Hematopoietic multipotent progenitor cell treated with erythropoietin and hydrocortisone succinate and interleukin-3 and kit ligand, for 4 days (in vitro differentiated cells): ENCODE measurements at regions not wholly inside any gene's neighbourhood (a gene's known extent, or its start where the extent isn't known, plus 50 kb on each side); places are given as distances from the start of the nearest gene placed in this dataset.
A peak's percentile ranks its signal among the peaks of the same experiment; 100 is the strongest.
"Not testable (repeated sequence)": the region's sequence is repeated elsewhere in the genome, so short reads cannot be mapped to it uniquely, and the experiment has no call there.

Experiments used
- DNase-seq: peaks from one replicate; pipeline ENCODE4 v3.0.0-alpha.2; 2015

DNA sequence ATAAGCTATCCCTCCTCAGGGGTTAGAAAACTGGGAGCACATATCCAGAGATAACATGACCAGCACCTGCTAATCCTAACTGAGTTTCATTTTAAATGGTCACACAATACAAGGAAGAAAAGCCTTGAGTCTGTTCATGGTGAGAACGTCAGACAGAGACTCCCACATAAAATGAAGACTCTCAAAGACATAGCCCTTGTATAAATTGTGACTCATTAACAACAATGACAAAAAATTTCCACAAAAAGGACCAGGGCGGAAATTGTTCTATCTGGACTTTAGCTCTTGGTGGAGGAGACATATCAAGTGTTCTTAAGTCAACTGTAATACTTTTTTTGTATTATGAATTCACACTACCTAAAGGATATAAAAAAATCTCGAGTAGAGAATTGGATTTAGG is 313.7 kb upstream of the DCN start:
- no peak for DNase-seq

GRCh38 chr12:91493308-91493707 is 310.7 kb upstream of the DCN start:
- no peak for DNase-seq

DNA sequence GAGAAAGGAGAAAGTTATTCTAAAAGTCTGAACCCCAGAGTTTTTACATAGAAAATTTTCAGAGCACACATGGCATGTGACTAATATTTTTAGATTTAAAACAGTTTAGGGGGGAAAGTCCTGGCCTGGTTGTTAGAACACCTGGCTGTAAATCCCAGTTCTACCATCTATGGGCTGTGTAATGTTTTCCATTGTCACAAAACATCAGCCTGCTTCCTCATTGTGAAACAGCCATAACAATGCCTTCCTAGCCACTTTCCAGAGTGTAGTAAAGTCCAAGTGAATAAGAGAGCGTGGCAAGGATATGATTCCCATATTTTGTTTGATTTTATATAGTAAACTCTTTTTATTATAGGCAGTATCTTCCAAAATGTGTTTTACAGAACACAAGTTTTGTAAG is 310.0 kb upstream of the DCN start:
- no peak for DNase-seq

GRCh38 chr12:91490667-91491311 is 308.2 kb upstream of the DCN start:
- no peak for DNase-seq

DNA sequence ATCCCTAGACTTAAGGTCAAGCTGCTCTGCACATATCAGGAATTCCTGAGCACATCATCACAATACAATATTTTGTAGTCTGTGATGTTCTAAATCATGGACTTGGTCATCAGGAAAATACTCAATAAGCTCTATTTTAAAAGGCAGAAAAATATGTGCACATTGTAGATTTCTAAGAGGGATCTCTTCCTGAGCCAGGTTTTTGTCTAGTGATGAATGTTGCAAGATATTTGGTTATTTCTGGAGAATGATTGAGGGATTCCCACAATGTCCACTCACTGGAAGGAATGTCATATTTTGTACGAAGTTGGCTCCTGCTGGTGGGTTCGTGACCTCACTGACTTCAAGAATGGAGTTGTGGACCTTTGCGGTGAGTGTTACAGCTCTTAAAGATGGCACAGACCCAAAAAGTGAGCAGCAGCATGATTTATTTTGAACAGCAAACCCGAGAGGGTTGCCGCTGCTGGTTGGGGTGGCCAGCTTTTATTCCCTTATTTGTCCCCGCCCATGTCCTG is 300.9 kb upstream of the DCN start:
- DNase-seq = no peak

- DNase-seq = no peak
Measured at GRCh38 chr12:91482231-91482630, 299.6 kb upstream of the DCN start.

DNA sequence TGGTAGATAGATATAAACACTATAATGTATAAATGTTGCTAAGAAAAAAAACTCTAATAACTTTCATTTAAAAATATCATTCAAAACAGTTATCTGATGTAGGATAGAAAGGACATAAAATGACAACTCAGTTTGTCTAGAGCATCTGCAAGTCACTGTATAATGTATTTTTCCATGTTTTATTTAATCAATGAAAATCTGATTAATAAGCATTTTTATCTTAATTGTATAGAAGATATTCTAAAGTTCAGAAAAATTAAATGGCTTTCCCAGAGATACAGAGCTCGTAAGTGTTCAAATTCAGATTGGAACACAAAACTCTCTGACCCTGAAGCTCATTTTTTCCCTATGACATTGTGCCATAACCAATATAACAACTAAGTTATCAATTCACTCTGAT is 295.9 kb upstream of the DCN start:
- no peak for DNase-seq

DNA sequence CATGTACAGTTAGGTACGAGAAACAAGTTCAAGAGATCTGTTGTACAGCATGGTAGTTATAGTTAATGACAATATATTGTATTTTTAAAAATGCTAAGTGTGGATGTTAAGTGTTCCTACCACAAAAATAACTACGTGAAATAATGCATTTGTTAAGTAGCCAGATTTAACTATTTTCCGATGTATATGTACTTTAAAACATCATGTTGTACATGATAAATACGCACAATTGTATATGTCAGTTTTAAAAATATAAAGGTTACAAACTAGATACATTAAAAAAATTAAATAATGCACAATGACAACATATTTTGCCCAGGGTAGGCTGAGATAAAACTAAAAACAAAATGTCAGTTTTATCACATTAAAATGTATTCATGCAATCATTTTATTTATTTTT is 285.1 kb upstream of the DCN start:
- no peak for DNase-seq

DNA sequence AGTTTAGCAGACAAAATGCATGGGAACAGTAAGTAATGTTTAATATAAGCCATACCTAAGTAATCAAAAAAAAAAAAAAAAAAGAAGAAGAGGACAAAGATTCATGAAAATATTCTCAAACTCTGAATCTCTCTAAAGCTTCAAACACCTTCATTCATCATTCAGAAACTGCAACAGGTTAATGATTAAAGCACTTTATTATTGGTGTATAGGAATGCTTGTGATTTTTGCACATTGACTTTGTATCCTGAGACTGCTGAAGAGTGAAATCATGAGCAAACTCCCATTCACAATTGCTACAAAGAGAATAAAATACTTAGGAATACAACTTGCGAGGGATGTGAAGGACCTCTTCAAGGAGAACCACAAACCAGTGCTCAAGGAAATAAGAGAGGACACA is 278.4 kb upstream of the DCN start:
- no peak for DNase-seq

- no peak for DNase-seq
Measured at GRCh38 chr12:91460469-91460868, 277.9 kb upstream of the DCN start.

DNA sequence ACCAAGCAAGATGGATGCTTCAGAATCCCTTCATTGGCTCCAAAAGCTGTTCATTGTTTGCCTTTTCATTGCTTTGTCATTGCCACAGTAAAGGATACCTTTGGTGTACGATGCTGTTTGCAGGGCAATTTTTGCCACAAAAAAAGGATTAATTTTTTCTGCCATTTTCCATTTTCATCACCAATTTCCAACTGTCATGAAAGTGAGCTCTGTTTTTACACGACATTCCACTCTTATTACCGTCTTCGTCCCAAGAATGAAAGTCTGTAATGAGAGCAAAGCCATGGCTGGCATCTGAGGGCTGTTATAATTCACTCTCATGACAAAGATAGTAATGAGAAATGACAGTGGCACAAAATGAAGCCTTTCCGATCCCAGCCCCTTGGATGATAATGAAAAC is 272.7 kb upstream of the DCN start:
- DNase-seq = no peak

DNA sequence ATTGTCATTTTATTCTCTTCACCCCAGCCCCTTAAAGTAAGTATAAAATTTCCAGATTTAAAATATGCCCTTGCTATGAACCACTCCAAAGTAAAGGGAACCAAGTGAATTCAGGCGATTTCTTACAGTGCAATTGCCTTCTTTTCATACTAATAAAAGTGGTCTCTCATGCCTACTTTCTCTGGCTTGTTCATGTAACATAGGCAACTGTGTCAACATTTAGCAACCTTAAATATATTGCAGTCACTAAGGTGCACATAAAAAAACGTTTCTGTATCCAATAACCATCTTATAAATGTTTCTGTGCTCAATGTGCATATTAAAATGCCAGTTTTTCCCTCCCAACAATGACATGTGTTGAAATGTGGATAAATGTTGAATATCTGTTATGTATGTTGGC is 271.6 kb upstream of the DCN start:
- no peak for DNase-seq

GRCh38 chr12:91452464-91452863 is 269.8 kb upstream of the DCN start:
- DNase-seq = not testable (repeated sequence)

GRCh38 chr12:91441993-91442952 is 259.7 kb upstream of the DCN start:
- DNase-seq = peak; percentile 13

DNA sequence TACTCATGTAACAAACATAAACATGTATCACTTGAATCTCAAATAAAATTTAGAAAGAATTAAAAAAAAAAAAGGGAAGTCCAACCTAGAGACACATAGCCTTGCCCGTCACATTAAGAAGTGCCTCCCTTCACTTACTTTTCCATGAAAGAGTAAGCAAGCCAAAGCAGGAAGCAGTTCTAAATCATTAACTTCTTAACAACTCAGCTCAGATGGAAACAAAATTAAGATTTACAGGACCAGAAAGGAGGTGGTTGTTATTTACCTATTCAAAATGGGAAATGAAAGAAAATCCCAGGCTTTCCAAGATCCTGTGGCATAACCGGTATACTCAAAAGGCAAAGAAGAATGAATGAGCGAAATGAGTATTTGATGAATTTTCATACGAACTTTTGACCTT is 258.6 kb upstream of the DCN start:
- DNase-seq = peak; percentile 1

DNA sequence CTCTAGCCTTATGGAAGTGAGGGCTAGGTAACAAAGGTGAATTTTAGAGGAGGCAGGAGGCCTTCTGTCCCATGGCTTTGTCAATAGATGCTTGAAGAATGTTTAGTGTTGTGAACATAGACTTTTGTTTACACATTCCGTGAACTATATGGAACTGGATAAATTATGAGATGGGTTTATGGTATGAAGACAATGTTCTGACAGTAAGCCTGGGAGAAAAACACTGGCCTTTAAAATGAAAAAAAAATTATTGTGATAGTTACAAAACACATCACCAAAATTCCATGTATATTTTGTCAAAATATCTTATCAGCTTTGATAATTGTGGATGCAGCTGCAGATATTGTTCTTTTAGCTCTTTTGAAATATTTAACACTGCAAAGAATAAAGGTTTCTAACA is 251.5 kb upstream of the DCN start:
- no peak for DNase-seq

DNA sequence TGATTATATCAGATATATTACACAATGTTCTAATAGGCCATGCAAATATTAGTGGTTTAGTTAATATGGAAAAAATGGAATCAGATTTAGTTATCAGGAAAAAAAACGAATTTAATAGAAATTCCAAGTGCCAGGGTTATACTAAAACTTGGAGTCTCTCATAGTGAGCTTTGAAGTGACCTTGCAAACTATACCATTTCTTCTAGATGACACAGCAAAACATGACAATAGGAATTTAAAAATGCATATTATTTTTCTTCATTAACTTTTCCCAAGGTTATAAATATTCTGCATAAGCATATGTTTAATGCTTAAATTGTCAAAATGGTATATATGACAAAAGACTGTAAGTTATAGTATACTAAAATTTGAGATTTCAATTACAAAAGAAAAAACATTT is 250.1 kb upstream of the DCN start:
- DNase-seq = no peak

GRCh38 chr12:91432089-91432488 is 249.5 kb upstream of the DCN start:
- no peak for DNase-seq

- no peak for DNase-seq
Measured at GRCh38 chr12:91424506-91424905, 241.9 kb upstream of the DCN start.

DNA sequence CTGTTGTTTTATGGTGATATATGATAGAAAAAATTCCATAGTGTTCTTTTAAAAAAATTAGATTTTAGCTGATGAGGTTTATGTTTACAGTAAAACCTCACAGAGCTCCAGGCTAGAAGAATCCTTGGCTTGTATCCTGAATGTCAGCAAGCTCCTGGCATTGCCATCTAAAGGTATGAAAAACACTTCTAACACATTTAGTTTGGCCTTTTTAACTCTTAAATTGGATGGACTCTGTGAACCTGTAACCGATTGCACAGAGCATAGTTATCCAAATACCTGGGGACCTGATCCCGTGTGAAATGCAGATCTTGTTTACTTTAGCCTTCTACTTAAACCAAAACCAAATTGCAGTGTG is 241.1 kb upstream of the DCN start:
- DNase-seq = no peak

GRCh38 chr12:91422811-91423692 is 240.4 kb upstream of the DCN start:
- DNase-seq = no peak

DNA sequence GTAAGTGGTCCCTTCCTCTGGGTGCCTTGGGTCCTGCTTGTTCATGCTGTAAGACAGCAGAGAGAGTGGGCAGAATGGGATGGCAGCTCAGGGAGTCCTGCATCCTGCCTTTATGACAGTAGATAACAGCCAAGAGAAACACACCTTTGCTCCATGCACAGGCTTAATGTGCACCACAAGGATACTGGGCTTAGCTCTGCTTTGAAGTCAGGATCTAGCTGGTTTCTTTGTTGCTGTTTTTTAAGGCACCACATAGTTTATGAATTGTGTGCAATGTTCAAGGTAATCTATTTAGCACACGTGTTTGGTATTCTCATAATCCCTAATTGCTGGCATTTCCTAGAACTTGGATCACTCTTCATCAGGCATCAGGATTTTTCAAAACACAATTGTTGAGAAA is 239.5 kb upstream of the DCN start:
- DNase-seq = no peak

GRCh38 chr12:91419809-91420208 is 237.2 kb upstream of the DCN start:
- DNase-seq = no peak
